ENCODE measurements at regions not wholly inside any gene's neighbourhood (a gene's known extent, or its start where the extent isn't known, plus 50 kb on each side); places are given as distances from the start of the nearest gene placed in this dataset.

GRCh38 chr10:129126982-129127381, 340.1 kb upstream of the MGMT start:
- Histone ChIP-seq H3K27me3 (no peaks in the 10 kb centered on the region), H3K4me3 (ENCODE audit: low read depth in 1 of 2, low read length in 1 of 2) (no peak overlapping the region), H3K36me3 (no peaks in the 10 kb centered on the region), H3K4me1 (ENCODE audit: control insufficient read depth in 1 of 2, insufficient read depth in 1 of 2, low read depth in 1 of 2, low read length in 1 of 2) (no peaks in the 10 kb centered on the region), H3K27ac (no peak overlapping the region), H3K9me3 (no peaks in the 10 kb centered on the region)
- no peak for TF ChIP-seq CTCF (IDR thresholded peaks at IDR 0.05)

GRCh38 chr10:129131457-129132132, 335.4 kb upstream of the MGMT start:
- no peaks in the 10 kb centered on the region for H3K27me3 ChIP-seq
- no peak for TF ChIP-seq CTCF (IDR thresholded peaks at IDR 0.05)
- no peaks in the 10 kb centered on the region for H3K9me3 ChIP-seq
- H3K27ac ChIP-seq, result no peak overlapping the region
- no peaks in the 10 kb centered on the region for H3K4me1 ChIP-seq (ENCODE audit: control insufficient read depth in 1 of 2, insufficient read depth in 1 of 2, low read depth in 1 of 2, low read length in 1 of 2)
- H3K36me3 ChIP-seq, result no peaks in the 10 kb centered on the region
- H3K4me3 ChIP-seq (ENCODE audit: low read depth in 1 of 2, low read length in 1 of 2), result no peak overlapping the region

- Histone ChIP-seq H3K9me3 (no peaks in the 10 kb centered on the region), H3K4me3 (ENCODE audit: low read depth in 1 of 2, low read length in 1 of 2) (no peak overlapping the region), H3K27ac (no peak overlapping the region), H3K27me3 (no peaks in the 10 kb centered on the region), H3K4me1 (ENCODE audit: control insufficient read depth in 1 of 2, insufficient read depth in 1 of 2, low read depth in 1 of 2, low read length in 1 of 2) (no peaks in the 10 kb centered on the region), H3K36me3 (no peaks in the 10 kb centered on the region)
- TF ChIP-seq CTCF (IDR thresholded peaks at IDR 0.05), result no peak
Measured at GRCh38 chr10:129133856-129134255, 333.2 kb upstream of the MGMT start.

- H3K4me1 ChIP-seq (ENCODE audit: control insufficient read depth in 1 of 2, insufficient read depth in 1 of 2, low read depth in 1 of 2, low read length in 1 of 2), result no peaks in the 10 kb centered on the region
- no peaks in the 10 kb centered on the region for H3K36me3 ChIP-seq
- H3K9me3 ChIP-seq, result no peaks in the 10 kb centered on the region
- no peak overlapping the region for H3K27ac ChIP-seq
- no peak for TF ChIP-seq CTCF (IDR thresholded peaks at IDR 0.05)
- no peak overlapping the region for H3K4me3 ChIP-seq (ENCODE audit: low read depth in 1 of 2, low read length in 1 of 2)
- no peaks in the 10 kb centered on the region for H3K27me3 ChIP-seq
Measured at GRCh38 chr10:129134371-129134770, 332.7 kb upstream of the MGMT start.

GRCh38 chr10:129135624-129136023, 331.4 kb upstream of the MGMT start:
- Histone ChIP-seq H3K27me3 (peaks cover 2% of the 10 kb centered on the region), H3K4me1 (ENCODE audit: control insufficient read depth in 1 of 2, insufficient read depth in 1 of 2, low read depth in 1 of 2, low read length in 1 of 2) (no peaks in the 10 kb centered on the region), H3K27ac (no peak overlapping the region), H3K36me3 (no peaks in the 10 kb centered on the region), H3K9me3 (no peaks in the 10 kb centered on the region), H3K4me3 (ENCODE audit: low read depth in 1 of 2, low read length in 1 of 2) (no peak overlapping the region)
- no peak for TF ChIP-seq CTCF (IDR thresholded peaks at IDR 0.05)
